HK-2 (cell line): ENCODE measurements at regions not wholly inside any gene's neighbourhood (a gene's known extent, or its start where the extent isn't known, plus 50 kb on each side); places are given as distances from the start of the nearest gene placed in this dataset.
"Not testable (repeated sequence)": the region's sequence is repeated elsewhere in the genome, so short reads cannot be mapped to it uniquely, and the experiment has no call there.

Source experiments
- DNase-seq: peaks from one replicate; pipeline ENCODE4 v3.0.0-alpha.2; 2018; ENCODE audit not compliant: unreplicated experiment

DNA sequence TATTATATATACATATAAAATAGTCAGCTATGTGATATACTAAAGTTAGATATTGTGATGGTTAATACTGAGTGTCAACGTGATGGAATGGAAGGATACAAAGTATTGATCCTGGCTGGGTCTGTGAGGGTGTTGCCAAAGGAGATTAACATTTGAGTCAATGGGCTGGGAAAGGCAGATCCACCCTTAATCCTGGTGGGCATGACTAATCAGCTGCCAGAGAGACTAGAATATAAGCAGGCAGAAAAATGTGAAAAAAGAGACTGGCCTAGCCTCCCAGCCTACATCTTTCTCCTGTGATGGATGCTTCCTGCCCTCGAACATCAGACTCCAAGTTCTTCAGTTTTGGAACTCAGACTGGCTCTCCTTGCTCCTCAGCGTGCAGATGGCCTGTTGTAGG lies 321.6 kb upstream of the NT5E start:
- DNase-seq, result not testable (repeated sequence)

DNA sequence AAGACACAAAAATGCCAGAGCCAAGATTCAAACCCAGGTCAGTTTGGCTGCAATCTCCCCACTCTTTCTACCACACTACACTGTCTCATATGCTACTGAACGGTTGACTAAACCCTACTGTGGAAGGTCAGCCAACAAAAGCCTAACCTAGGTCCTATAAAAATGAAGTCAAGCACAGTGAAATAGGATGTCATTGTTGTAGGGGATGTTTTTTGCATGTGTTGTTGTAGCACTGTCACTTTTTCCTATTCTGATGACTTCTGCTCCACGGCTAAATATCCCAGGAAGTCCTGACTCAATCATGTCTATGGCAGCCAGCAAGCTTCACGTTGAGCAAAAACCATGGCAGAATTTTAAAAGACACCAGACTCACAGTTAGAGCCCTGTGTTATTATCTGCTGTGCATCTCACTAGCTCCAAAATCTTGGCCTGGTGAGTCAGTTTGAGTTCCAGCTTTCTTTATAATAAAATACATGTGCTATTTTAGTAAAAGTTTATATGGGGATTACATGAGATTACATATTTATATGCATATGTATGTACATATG lies 322.1 kb upstream of the NT5E start:
- DNase-seq, result no peak

DNA sequence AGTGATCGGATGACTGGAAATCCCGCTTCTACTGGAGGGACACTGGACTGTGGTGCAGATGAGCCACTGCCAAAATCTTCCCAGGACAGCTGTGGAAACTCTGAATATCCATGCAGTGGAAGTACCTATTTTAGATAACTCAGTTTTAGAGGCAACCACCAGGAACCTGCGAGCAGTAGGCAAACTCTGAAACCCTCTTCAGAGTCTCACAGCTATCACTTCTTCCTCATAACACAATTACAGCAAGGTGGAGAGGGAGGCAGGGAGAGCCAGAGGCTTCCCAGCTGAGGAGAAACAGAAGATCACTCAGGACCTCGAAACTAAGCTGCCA lies 322.8 kb upstream of the NT5E start:
- DNase-seq, result no peak

DNA sequence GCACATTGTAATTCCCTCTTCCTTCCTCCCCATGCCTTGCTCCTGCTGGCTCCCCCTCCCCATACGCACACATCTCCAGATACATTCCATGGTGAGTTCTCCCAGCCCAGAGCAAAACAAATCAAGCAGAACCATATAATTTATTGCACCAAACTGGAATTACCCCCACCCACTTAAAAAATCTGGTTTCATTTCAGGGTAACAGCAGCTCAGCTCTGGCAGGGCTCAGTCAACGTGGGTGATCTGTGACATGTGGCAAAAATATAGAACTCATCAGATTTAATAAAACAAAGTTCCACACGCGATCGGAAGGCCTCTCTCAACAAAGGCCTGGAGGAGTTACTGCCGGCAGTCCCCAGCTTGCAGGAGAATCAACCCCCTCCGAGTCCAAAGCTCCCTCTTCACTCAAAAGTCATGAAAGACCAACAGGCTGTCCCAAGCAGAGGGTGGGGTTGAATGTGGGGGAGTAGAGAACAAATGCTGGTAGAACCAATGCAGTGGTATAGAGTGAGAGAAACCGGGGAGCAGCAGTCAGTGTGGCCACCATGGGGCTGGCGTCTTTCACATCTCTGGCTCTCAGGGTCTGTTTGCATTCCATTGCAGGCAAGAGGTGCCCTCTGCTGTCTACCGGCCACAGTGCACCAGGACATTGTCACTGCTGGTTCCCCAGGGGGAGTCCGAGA lies 323.3 kb upstream of the NT5E start:
- peak; percentile 42 for DNase-seq

DNA sequence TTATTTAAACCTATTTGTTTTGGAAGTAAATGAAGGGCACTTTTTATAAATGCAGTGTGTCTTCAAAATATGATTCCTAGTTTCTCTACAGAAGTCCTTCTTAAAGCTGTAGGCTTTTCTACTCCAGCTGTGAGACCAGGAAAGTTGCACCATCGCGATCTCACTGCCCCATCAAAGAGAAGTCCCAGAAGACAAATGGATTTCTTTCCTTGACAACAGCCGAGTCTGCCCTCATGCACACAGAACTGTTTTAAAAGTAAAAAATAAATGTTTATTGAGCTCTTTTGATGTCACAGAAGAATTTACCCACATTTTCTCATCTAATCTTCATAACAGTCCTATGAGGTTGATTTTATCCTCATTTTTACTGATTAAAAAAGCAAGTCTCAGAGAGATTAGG lies 324.4 kb upstream of the NT5E start:
- no peak for DNase-seq

DNA sequence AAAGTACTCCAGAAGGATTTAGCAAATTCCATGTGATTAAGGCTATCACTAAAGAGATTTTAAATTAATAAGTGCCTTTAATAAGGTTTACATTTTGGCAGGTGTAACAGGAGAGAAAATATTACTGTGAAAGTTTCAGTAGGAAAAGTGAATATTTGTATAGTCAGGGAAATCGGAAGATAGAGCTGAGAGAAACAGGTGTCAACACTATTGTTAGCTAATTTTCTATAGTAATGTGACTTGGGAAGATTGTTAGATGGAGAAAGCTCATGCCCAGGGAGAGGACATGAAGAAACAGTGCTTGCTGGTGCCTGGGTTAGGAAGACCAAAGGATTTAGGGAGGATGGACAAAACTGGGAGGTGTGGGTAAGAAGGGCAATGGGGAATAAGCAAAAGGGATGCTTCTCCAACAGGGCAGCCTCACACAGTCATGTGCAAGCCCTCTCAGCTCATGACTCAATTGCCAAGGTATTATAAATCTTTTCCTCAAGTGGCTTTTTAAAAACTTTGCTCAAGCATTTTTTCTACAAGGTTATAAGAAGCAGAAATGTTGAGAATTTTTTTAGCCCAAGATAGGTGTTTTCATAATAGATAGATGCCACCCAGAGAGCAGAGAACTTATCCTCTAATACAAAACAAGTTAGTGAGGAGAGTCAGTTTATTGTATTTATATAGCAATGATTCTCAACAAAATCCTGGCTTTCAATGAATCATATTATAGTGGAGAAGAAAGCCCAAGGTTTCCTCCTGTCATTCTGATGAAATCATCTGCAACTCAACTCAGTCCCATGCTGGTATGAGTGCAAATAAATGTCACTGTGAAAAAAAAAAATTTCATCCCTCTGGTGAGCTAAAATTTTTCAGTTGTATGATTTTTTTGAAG lies 325.2 kb upstream of the NT5E start:
- no peak for DNase-seq

DNA sequence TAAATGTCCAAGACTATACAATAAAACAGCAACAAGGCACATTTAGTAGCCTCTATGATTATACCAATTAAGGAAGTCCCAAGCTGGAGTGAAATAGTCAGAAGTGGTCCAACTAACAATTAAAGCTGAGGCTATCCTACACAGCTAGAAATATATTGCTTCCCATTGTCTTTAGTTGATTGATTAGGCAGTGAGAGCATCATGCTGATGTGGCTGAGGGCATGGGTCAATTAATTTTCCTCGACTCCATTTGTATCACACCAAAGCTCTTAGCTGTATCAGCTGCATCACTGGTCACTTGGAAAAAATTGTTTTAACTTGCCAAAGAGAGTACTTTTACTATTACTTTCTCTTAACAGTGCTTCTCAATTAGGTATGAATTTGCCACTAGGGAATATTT lies 328.7 kb upstream of the NT5E start:
- DNase-seq, result no peak

DNA sequence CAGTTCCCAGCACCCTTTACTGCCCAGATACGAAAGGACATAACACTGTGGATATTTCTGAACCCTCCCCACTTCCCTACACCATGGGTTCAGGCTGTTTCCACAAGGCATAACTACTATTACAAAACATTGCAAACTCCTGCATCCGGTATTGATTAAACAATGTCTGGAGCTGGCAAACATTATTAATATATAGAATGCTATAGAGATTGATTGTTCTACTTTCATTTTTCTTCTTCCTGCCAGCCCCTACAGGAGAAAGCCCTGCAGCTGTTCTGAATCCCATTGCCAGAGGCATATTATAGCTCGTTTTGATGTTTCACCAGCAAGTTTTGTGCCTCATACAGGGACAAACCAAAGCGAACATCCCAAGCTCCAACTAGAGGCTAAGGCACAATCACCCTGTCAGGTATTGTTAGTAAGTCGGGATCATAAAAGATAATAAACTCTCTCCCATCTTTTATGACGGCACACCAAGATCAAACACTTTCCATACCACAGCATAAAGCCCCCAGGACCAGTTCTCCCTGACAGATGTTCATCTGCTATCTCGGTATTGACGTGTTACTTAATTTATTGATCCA lies 331.1 kb upstream of the NT5E start:
- no peak for DNase-seq

DNA sequence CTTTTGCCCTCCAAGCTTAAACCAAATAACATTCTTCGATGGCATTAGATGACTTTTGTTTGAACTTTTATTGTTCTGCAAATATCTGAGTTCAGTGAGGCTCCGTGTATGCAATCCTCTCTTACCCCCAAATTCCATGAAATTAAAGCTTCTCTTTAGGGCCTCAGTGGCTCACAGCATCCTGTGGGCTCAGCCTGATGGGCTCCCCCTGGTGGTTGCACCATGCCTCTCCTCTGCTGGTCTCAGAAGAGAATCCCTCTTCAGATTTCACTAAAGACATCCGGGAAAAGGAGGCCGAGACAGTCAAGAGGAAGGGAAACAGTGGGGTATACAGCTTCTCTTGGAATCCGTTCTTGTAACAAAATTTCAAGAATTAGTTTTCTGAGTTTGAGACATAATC lies 331.6 kb upstream of the NT5E start:
- no peak for DNase-seq

DNA sequence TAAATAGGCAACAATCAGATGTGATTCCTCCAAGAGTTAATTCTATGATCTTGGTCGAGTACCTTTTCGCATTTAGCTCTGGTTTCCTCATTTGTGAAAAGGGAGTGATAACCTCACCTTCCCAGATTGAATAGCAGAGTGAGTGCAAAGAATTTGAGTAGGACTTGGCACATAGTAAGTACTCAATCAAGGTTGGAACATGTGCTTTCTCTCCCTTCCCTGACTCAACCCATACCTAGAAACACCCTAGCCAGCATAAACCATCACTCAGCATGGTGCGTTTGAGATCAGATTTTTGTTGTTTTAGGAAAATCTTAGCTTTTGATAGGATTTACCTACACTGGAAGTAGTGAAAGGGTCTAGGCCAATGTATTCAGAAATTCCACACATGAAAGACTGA lies 333.4 kb upstream of the NT5E start:
- no peak for DNase-seq

DNA sequence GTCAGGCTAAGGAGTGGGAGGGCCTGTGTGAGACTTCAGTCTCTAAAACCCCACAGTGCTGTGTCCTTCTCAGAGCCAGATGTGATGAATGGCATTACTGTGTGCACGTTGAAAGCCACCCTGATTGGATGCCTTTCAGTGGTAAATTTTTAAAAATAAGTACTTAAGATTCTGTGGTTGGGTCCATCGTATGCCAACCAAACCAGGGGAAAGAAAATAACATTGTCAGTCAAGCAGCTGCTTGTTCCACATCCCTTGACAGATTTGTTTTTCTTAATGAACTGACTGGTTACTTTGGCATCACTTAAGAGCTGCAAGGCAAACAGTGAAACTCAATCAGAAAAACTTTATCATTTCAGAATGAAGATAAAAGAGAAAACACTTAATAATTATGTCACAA lies 334.0 kb upstream of the NT5E start:
- DNase-seq, result no peak

DNA sequence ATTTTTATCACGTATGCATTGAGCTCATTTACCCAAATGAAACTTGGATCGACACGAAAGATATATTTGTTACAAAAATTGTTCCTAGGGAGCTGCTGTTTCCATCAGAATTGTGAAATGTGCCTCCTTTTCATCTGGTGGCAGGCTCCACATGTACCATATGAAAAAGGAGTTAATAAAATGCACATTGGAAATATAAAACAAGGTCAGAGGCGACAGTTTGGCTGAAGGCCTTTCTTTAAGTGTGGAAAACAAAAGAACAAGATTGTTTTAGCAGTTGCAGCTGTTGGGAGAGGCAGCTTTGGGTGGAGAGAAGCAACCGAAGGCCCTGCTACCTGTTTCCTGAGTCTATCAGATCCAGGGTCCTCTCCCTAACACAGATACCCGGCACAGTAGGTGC lies 334.5 kb upstream of the NT5E start:
- no peak for DNase-seq

DNA sequence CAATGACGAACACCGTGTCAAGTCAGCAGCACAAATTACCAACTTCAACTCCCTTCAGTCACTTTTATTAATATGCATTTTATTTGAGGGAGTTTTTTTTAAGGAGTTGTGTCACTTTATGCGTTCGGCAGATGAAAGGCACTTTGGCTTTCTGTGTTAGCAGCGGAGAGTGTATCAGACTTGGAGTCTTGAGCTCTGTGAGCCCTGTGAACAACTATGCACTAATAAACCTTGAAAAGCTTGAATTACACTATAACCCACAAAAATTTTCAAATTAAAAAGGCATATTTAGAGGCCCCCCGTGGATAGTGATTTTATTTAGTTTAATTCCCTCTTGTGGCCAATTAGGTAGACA lies 335.3 kb upstream of the NT5E start:
- no peak for DNase-seq

DNA sequence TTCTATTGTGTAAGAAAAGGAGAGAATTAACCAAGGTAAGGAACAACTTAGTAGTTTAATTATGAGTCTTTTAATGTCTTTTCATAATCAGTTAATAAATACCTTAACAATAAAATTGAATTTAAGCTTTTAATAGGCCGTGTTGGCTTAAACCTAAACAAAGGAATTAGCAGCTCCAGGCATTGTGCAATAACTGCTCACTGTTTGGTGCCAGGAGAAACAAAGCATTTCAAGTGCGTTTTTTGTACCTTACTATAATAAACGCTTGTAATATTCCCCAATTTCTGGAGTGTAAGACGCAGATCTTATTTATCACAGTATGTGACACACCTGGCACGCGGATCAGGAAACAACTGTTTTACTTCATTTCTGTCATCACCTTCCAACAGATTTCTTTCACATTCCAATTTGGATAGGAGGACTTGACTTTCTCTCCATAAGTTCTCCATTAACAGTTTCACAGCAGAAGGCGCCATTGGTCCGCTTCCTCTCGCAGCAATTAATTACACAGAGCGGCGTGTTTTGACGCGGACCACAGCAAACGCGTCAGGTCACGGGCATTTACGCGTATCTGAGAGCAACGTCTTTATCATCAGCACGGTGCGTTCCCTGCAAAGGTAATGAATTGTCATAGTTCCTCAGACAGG lies 335.8 kb upstream of the NT5E start:
- no peak for DNase-seq

DNA sequence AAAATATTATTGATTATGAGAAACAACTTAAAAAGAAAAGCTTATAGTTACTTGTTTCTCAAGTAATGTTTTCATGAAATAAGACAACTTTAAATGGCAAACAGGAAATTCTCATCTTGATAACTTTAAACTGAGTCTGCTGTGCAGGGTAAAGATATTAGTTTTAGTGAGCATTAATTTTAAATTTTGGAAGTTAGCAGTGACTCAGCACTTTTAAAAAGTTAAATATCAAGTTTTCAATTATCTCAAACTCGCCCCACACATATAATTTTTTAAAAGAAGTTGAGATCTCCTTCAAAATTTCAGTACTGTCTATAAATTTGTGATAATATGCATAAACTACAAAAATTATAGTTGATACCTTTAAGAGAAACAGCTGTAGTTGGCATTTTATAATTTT lies 337.3 kb upstream of the NT5E start:
- no peak for DNase-seq

DNA sequence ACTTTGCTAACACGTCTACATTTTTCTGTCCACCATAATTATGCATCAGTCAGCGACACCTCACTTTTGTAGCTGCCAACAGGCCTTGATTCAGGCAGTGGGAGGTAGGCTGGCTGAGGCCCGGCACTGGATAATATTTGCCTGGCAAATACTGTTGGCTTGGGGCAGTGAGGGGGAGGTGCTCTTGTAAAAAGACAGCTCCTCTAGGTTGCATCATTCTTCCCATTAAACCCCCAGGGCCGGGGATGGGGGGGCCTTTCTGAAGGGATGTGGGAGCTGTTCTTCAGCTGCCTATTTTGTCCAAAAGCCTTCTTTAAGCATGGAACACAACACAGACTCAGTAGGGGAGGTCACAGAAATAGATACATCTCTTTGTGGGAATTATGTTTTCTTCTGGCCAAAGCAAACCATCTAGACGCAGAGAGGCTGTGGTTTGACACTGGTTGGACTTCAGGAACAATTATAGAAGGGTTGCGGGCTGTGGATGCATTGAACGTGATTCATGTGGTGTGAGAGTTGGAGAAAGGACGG lies 338.3 kb upstream of the NT5E start:
- no peak for DNase-seq

DNA sequence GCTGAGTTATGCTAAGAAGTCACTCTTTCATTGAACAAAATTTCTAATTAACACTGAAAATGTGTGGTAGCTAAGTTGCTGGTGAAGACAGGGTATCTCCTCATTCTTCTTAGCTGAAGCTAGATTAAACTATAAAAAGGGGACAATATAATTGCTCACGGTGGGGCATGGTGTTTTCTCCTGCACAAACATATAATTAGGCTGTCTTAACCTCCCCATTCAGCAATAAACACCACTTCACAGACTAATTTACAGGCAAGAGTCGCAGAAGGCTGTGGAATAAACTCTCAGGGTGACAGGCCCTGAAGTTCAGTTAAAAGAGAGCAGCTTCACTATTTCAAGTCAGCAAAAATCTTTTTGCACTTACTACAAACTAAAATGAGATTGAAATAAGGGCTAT lies 338.9 kb upstream of the NT5E start:
- DNase-seq, result no peak

DNA sequence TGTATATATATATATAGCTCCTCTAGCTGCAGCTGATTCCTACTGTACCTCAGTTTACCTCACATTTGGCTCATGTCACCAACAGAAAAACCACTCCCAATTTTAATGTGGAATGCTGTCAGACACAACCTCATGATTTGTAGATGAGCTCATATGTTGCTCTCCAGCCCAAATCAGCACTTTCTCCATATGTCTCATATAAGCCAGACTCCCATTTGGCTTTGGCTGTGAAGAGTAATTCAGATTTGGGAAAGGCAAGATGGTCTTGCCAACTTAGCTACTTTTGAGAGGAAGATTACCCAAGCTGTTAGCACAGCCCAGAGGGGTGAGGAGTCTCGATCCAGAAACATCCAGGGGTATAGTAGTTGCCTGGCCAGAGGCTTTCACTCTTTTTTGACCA lies 342.2 kb upstream of the NT5E start:
- DNase-seq, result no peak

DNA sequence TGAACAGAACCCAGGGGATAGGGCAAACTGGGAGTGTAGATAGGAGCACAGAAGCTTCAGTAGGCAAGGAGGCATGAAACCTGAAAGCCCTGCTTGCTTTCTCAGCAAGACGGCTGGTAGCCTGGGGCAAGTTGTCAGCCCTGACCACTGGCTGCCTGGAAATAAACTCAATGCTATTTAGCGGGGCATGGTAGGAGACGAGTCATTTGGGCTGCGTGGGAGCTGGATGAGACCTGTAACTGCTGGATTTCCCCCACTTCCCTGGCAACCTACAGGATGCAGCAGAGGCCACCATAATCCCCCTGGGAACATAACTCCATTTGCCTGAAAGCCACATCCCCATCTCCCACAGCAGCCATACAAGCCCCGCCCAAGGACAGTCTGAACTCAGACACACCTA lies 332.6 kb upstream of the TBX18 start:
- no peak for DNase-seq

DNA sequence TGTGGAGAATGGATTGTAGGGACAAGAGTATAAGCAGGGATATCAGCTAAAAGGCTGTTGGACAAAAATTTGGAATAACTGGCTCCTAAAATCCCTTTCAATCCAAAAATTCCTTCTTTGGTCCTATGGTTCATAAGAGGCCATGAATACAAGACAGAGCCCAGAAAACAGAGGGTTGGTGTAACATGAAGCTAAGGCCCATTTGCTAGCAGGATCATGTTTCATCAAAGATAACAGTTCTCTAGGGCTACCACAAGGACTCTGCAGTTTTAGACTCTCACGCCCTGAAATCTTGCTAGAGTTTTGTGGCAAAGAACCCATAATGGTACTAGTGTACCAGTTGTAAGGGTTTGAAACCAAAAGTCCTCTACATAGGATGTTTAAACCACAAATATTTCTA lies 327.8 kb upstream of the TBX18 start:
- DNase-seq, result no peak

DNA sequence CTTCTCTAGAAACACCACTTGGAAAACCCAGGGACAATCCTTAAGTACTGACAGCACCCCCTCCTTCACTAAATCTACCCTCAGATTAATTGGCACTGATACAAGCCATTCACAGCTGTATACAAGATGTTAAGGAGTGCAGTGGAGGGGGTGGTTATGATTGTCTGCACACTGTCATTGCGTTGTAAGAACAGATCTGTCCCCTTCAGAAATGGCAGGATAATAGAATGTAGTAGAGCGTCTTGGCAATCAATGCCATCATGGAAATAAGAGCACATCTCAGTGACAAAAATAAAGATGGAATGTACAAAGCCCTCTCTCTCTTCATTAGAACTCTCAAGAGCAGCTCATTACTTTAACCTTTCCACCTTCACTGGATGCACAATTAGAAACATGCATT lies 324.9 kb upstream of the TBX18 start:
- DNase-seq, result no peak

DNA sequence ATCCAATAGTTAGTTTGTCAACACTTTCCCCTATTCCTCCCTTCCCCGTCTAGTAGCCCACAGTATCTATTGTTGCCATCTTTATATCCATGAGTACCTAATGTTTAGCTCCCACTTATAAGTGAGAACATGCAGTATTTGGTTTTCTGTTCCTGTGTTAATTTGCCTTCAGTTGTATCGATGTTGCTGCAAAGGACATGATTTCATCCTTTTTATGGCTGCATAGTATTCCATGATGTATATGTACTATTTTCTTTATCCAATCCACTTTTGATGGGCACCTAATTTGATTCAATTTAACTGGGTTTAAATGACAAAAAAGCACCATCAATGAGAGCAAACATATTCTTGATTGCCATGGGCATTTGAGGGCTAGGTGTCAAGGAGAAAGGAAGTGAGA lies 321.5 kb upstream of the TBX18 start:
- no peak for DNase-seq
